Endothelial cell of umbilical vein (primary cell): ENCODE measurements at regions not wholly inside any gene's neighbourhood (a gene's known extent, or its start where the extent isn't known, plus 50 kb on each side); places are given as distances from the start of the nearest gene placed in this dataset.

ENCODE experiments used
- MYC ChIP-seq: IDR thresholded peaks from one replicate; pipeline ENCODE4 v1.6.1; 2011; ENCODE audit warnings: mild to moderate bottlenecking, low read depth, low read length
- POLR2A ChIP-seq: IDR thresholded peaks from 2 replicates; pipeline ENCODE4 v1.6.1; 2012; ENCODE audit warnings: low read depth, mild to moderate bottlenecking, control low read depth, low read length
- POLR2AphosphoS5 ChIP-seq: IDR thresholded peaks from 2 replicates; pipeline ENCODE4 v1.6.1; 2012; ENCODE audit warnings: low read depth, mild to moderate bottlenecking, control low read depth, low read length, moderate library complexity; ENCODE audit not compliant: insufficient read depth
- TF ChIP-seq, protein P1 (sequence below), 2 donors: IDR thresholded peaks; 1 replicate in 1 of 2; 2 replicates in 1 of 2; pipeline ENCODE4 v1.5.1; 2011; ENCODE audit warnings: low read length in 2 of 2, mild to moderate bottlenecking in 2 of 2, moderate library complexity in 2 of 2, control low read depth in 1 of 2, inconsistent platforms in 1 of 2, low read depth in 1 of 2; ENCODE audit not compliant: insufficient read depth in 1 of 2; ENCODE audit errors: extremely low read depth in 1 of 2

DNA sequence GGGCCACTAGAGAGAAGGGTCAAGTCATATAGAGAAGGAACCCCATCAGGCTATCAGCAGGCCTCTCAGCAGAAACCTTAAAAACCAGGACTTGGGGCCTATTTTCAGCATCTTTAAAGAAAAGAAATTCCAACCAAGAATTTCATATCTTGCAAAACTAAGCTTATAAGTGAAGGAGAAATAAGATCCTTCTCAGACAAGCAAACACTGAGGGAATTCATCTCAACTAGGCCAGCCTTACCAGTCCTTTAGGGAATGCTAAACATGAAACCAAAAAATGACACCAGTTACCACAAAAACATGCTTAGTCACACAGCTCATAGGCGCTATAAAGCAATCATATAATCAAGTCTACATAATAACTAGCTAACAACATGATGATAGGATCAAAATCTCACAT, 407.1 kb downstream of the LRRC70 start:
- no peak for TF ChIP-seq POLR2A
- TF ChIP-seq MYC, result no peak
- TF ChIP-seq, protein P1, sequence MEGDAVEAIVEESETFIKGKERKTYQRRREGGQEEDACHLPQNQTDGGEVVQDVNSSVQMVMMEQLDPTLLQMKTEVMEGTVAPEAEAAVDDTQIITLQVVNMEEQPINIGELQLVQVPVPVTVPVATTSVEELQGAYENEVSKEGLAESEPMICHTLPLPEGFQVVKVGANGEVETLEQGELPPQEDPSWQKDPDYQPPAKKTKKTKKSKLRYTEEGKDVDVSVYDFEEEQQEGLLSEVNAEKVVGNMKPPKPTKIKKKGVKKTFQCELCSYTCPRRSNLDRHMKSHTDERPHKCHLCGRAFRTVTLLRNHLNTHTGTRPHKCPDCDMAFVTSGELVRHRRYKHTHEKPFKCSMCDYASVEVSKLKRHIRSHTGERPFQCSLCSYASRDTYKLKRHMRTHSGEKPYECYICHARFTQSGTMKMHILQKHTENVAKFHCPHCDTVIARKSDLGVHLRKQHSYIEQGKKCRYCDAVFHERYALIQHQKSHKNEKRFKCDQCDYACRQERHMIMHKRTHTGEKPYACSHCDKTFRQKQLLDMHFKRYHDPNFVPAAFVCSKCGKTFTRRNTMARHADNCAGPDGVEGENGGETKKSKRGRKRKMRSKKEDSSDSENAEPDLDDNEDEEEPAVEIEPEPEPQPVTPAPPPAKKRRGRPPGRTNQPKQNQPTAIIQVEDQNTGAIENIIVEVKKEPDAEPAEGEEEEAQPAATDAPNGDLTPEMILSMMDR (IDR thresholded peaks at IDR 0.05; ENCODE audit: extremely low read depth in 1 of 2, insufficient read depth in 1 of 2, low read depth in 1 of 2, low read length in 2 of 2), result no peak
- TF ChIP-seq POLR2AphosphoS5, result no peak
